GM19463 (cell line): ENCODE measurements at regions not wholly inside any gene's neighbourhood (a gene's known extent, or its start where the extent isn't known, plus 50 kb on each side); places are given as distances from the start of the nearest gene placed in this dataset.
"Not testable (repeated sequence)": the region's sequence is repeated elsewhere in the genome, so short reads cannot be mapped to it uniquely, and the experiment has no call there.

Experiments
- ATAC-seq: cut with Tn5 transposase; IDR thresholded peaks from one replicate; pipeline ENCODE4 v1.9.1; 2021; ENCODE audit warnings: mild to moderate bottlenecking, moderate library complexity; ENCODE audit not compliant: unreplicated experiment

DNA sequence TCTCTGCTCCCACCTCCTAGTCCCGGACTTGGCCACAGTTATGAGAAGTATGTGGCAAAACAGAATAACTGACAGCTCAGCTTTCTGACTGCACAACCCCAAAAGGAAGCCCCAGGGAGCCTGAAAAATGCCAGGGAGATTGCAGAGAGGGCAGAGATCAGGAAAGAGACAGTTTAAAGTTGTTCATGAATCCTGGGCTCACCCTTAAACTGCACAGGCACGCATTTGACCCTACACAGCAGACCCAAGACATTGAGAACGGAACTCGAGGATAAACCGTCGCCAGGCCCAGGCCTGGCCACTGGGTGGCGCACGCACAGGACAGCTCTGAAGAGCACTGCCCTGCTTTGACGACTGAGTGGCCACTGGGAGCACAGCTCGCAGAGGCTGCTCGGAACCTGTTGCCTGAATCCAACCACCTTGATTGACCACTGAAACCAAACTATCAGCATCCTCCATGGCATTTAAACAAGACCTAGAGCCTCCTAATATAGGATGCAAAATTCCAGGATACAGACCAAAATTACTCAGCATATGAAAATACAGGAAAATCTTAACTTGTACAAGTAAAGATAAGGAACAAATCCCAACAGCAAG, 114.0 kb downstream of the C16orf95 start:
- ATAC-seq, result no peak

DNA sequence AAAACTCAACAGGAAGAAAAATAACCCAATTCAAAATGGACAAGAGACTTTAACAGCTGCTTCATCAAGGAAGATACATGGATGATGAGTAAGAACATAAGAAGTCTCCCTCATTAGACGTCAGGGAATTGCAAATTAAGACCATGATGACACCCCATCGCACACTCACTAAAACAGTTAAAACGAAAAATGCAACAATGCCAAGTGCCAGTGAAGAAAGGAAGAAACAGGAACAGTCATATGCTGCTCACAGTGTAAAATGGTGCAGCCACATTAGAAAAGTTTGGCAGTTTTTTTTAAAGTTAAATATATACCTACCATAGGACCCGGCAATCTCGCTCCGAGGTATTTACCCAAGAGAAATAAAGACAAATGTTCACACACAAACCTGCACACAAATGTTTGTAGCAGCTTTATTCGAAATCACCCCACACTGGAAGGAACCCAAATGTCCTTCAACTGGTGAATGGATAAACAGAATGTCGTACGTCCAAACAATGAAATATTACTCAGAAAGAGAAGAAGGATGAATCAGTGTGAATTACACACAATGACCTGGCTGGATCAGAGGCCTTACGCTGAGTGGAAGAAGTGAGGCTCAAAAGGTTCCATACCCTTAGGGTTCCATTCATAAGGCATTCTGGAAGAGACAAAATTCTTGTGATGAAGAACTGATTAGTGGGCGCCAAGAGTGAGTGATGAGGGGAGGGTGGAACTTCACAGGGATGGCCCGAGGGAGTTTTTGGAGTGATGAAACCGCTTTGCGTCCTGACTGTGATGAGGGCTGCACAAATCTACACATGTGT, 110.3 kb downstream of the C16orf95 start:
- no peak for ATAC-seq

DNA sequence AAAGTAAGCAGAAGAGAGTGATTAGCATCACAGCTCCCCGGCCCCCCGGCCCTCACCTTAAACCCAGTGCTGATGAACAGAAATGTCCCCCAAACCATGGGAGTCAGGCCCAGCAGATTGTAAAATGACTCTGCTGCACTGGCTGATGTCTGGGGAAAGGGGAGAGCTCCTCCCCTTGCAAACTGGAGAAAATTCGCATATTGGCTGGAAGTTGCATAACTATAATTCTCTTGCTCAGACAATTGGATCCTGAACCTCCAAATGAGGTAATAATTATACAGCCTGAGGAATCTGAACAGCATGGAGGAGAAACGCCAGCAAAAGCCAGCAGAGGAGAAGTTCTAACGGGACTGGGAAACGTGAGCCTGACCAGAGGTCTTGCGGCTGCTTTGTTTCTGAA, 109.7 kb downstream of the C16orf95 start:
- no peak for ATAC-seq

DNA sequence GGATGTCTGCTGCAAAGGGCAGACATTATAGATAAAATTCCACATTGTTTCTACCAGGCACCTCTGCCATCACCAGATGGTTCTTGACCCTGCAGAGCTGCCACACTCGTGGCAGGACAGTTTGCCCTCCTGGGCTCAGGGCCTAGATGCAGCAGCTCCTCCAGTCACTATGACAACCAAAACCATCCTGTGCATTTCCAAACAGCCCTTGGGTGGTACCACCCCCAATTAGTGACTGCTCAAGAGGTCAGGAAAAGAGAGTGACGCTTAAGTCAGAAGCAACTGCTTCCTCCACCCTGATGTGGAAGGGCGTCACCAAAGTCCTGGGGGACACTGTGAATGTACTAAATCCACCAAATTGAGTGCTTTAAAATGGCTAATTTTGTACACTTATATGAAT, 109.2 kb downstream of the C16orf95 start:
- no peak for ATAC-seq

DNA sequence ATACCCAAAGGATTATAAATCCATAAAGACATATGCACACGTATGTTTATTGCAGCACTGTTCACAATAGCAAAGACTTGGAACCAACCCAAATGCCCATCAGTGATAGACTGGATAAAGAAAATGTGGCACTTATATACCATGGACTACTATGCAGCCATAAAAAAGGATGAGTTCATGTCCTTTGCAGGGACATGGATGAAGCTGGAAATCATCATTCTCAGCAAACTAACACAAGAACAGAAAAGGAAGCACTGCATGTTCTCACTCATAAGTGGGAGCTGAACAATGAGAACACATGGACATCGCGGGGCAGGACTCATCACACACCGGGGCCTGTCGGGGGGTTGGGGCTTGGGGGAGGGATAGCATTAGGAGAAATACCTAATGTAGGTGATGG, 108.2 kb downstream of the C16orf95 start:
- ATAC-seq, result not testable (repeated sequence)

DNA sequence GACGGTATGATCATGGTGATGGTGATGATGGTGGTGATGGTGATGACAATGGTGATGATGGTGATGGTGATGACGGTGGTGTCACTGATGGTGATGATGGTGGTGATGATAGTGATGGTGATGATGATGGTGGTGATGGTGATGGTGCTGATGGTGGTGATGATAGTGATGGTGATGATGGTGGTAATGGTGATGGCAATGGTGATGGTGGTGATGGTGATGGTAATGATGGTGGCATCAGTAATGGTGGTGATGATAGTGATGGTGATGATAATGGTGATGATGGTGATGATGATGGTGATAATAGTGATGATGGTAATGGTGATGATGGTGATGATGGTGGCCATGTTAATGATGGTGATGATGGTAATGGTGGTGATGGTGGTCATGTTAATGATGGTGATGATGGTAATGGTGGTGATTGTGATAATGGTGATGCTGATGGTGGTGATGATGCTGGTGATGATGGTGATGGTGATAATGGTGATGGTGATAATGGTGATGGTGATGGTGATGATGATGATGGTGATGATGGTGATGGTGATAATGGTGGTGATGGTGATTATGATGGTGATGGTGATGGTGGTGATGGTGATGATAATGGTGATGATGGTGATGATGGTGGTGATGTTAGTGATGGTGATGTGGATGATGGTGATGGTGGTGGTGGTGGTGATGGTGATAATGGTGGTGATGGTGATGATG, 107.2 kb downstream of the C16orf95 start:
- no peak for ATAC-seq

DNA sequence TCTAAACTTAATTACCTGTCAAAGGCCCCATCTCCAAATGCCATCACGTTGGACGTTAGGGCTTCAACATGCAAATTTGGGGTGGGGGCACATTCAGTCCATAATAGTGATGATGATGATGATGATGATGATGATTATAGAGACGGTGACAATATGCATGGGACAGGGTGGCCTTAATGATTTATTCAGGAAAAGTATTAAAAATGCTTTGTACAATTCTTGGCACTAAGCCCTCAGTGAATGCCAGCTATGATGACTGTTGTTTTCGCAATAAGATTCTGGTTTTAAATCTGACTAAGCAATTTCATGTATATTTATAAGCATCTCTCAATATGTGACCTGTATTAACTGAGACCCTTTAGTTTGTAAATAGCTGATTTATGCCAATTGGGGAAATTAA, 106.3 kb downstream of the C16orf95 start:
- no peak for ATAC-seq

DNA sequence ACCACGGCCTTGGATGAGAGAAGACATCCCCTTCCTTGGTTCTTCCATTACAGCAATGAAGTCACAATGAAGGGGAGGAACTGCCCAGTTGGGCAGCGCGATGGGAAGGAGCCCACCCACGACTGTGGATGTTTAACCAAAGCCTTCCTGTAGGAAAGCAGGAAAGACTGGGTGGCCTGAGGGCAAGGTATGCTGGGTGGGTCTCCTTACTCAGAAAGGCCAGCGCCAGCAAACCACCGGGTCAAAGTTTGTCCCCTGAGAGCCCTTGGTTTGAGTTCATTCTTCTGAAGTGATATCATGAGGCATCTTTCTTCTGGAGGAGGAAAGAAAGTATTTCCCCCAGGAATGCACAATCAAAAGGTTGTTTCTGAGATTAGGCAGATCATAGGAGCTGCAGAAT, 105.2 kb downstream of the C16orf95 start:
- ATAC-seq, result no peak

DNA sequence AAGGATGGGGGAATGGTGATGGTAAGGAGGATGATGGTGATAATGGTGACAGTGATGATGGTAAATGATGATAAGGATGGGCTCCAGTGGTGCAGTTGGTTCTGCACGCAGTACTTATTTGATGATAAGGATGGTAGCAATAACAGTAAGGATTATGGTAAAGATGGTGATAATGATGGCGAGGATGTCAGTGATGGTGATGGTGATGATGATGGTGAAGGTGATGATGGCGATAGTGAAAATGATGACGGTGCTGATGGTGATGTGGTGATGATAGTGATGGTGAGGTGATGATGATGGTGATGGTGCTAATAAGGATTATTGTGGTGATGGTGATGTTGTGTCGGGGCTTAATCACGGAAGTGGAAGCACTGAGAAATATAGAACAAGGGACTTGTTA, 103.7 kb downstream of the C16orf95 start:
- ATAC-seq, result no peak

DNA sequence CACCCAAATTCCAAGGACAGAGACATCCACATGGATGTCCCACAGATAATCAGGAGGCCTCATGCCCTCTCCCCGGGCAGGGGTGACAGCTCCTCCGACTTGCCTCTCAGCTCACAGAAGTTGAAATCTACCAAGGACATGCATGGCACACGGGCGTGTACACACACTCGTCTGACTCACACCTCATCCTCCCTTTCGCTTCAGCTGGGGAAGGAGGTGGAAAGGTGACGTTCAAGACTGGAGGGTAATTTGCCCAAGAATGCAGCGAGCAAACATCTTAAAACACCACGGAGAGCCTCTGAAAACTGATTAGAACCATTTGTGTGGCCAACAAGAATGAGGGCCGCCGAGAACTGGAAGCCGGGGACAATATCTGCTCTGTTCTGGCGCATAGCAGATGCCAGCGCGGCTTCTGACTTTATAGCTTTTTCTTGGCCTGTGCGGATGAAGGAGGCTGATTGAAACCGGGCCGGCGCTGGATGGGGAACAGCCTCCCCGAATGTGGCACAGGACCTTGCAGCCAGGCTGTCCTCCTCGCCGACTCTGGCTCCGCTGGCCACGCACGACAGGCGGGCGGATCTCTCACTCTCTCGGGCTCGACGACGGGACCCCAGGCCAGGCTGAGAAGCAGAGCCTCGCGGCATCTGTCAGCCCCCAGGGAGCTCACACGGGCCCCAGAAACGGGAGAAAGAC, 100.9 kb downstream of the C16orf95 start:
- ATAC-seq, result no peak

DNA sequence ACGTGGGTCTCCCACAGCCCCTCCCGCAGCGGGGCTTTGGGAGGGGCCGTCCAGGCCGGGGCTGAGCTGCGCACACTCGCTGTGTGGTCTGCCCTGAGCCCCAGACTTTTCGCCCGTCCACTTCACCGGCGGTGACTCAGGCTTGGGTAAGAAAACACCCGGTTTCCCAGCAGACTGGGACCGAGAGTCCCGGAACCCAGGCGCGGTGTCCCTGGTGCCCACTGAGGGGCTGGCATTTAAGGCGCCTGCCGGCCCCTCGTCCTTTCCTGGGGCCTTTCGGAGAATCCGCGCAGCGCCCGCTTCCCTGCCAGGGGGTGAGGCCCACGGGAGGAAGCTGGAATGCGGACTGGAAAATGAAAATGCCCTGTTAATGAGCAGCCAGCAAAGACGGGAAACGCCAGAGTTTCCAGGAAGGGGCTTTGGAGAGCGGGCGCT, 100.3 kb downstream of the C16orf95 start:
- ATAC-seq, result no peak

DNA sequence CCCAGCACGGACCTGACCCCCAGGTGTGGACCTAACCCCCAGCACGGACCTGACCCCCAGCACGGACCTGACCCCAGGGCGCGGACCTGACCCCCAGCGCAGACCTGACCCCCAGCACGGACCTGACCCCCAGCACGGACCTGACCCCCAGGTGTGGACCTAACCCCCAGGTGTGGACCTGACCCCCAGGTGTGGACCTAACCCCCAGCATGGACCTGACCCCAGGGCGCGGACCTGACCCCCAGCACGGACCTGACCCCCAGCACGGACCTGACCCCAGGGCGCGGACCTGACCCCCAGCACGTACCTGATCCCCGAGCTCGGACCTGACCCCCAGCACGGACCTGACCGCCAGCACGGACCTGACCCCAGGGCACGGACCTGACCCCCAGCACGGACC, 99.4 kb downstream of the C16orf95 start:
- ATAC-seq, result not testable (repeated sequence)

DNA sequence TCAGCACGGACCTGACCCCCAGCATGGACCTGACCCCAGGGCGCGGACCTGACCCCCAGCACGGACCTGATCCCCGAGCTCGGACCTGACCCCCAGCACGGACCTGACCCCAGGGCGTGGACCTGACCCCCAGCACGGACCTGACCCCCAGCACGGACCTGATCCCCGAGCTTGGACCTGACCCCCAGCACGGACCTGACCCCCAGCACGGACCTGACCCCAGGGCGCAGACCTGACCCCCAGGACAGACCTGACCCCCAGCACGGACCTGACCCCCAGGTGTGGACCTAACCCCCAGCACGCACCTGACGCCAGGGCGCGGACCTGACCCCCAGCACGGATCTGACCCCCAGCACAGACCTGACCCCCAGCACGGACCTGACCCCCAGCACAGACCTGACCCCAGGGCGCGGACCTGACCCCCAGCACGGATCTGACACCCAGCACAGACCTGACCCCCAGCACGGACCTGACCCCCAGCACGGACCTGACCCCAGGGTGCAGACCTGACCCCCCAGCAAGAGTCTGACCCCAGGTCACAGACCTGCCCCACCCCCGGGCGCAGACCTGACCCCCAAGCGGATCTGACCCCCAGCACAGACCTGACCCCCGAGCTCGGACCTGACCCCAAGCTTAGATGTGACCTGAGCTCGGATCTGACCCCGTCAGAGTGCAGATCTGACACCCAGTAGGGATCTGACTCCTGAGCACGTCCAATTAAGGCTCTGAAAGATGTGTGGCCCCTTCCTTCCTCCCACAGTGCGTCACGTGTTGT, 98.7 kb downstream of the C16orf95 start:
- no peak for ATAC-seq

DNA sequence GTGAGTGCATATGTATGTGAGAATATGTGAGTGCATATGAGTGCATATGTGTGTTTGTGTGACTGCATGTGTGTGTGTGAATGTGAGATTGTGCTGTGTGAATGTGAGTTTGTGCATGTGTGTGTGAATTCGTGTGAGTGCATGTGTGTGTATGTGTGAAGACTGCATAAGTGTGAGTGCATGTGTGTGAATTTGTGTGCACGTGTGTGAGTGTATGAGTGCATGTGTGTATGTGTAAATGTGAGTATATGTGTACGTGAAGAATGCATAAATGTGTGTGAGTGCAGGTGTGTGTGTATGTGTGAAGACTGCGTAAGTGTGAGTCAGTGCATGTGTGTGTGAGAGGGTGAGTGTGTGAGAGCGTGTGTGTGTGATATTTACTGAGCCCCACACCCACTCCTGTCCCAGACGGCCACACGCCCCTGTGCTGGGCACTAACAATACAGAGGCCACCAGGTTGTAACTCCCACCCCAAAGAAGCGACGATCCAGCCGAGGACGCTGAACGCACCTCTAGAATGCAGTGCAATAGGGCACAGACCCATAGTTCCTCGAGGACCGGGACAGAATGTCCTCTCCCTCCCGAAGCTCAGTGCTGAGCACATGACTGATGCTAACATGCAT, 97.8 kb downstream of the C16orf95 start:
- ATAC-seq, result no peak

DNA sequence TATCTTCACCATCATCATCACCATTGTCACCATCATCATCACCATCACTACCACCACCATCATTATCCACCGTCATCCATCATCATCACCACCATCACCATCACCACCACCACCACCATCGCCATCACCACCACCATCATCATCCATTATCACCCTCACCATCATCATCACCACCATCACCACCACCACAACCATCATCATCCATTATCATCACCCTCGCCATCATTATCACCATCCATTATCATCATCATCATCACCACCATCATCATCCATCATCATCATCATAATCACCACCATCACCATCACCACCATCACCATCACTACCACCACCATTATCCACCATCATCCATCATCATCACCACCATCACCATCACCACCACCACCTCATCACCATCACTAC, 95.6 kb downstream of the C16orf95 start:
- no peak for ATAC-seq

DNA sequence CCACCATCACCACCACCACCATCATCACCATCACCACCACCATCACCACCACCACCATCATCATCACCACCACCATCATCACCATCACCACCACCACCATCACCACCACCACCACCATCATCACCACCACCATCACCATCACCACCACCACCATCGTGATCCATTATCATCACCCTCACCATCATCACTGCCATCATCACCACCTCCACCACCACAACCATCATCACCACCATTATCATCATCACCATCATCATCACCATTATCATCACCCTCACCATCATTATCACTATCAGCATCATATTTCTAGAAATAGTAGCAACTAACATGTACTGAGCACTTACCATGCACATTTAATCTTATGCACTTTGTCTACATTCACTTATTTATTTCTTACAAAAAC, 94.9 kb downstream of the C16orf95 start:
- ATAC-seq, result no peak

DNA sequence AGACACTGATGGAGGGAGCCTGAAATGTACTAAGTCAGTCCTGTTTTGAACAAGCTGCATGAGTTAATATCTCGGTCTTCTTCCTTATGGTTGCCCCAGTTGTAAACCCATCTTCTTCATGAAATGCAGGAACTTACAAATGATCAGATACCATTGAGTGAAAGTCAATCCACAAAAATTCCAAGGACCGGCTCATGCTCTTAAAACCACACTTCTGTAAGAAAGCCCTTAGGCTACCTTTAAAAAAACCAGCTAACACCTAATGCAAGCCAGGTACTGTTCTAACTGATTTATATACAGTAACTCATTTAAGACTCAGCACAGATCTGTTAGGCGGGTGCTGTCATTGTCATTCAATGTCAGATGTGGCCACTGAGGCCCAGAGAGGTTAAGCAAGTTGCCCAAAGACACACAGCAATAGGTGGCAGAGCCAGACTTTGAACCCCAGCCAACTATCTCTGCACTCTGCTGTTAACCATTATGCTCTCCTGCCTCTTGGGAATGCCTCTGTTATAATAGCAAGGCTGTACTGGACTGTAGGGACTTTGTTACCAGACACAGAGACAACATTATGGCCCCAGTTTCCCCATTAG, 93.4 kb downstream of the C16orf95 start:
- no peak for ATAC-seq

DNA sequence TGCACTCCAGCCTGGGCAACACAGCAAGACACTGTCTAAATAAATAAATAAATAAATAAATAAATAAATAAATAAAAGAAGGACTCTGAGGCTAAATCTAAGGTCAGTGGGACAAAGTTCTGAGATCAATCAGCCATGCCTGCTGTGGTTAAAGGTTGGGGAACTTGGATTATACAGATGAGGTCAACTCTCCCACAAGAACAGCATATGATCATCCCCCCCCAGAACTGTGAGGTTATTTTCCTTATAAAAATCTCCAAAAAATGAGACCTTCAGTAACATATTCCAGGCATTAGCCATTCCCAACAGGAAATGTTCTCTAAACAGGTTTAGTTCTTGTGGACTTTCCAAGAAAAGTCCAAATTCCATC, 90.3 kb downstream of the C16orf95 start:
- no peak for ATAC-seq

DNA sequence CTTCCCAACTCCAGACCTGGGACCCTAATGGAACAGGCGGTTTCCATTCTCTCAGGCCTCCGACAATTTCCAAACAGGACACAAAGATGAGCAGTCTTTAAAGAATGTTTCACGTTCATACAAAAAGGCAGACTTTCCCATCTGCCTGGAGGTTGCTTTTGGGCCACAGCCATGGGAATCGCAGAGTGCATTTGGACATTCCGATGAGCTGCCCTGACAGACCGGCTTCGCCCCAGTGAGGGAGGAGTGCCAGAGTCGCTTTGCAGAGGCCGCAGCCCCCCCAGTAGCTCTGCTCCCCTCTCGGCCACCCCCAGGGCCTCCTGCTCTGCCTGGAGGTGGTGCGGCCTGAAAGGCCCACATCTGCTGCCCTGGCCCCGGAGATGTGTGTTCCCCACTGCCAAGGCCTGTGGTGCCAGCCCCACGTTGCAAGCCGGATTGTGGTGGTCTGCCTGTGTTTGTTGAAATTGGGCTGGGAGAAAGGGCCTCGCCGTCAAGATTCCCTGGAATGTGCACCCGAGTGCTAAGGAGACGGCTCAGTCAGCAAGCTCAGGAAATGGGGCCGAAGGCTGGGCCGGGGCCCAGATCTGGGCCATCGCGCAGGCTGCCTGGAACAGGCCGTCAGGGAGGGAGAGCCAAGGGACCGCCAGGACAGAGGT, 89.8 kb downstream of the C16orf95 start:
- no peak for ATAC-seq
